GM12878 (cell line): ENCODE measurements at regions not wholly inside any gene's neighbourhood (a gene's known extent, or its start where the extent isn't known, plus 50 kb on each side); places are given as distances from the start of the nearest gene placed in this dataset.

Experiments used
- ATAC-seq: fragments of 200-7000 bp; cut with Tn5 transposase; 3 replicates; pipeline ENCODE4 v1.9.1; 2020; ENCODE audit warnings: mild to moderate bottlenecking, moderate library complexity
- BruUV-seq: library from RNA; stranded (reverse); fragments of 400-500 nt; replicated peaks from 2 replicates; lab custom pipeline; 2021; lab: Mats Ljungman, UMichigan
- CTCF ChIA-PET: fragments of 300-600 bp; sonication (Branson Sonifier 250); formaldehyde crosslinking; extraction: SDS; loops from one replicate; lab custom pipeline; 2021; ENCODE audit warnings: inconsistent platforms; lab: Yijun Ruan, JAX
- POLR2A ChIA-PET: fragments of 350-600 bp; formaldehyde crosslinking; extraction: SDS; loops from one replicate; lab custom pipeline; 2021; ENCODE audit warnings: inconsistent platforms; lab: Charles Lee
- RAD21 ChIA-PET: fragments of 300-600 bp; sonication (Branson Sonifier 250); formaldehyde crosslinking; loops from one replicate; lab custom pipeline; 2023; ENCODE audit warnings: antibody characterized with exemption; ENCODE audit not compliant: unreplicated experiment; lab: Charles Lee
- SMC1A ChIA-PET: fragments of 300-600 bp; sonication (Branson Sonifier 250); formaldehyde crosslinking; loops from one replicate; lab custom pipeline; 2023; ENCODE audit not compliant: unreplicated experiment, uncharacterized antibody; lab: Charles Lee
- DNase-seq: peaks from one replicate; pipeline ENCODE4 v3.0.0-alpha.2; 2011; ENCODE audit warnings: low read depth, low spot score
- FAIRE-seq: peaks from 3 replicates; lab custom pipeline; 2011; peaks lifted over from hg19 to GRCh38; lab: Jason Lieb, UNC
- H2AFZ ChIP-seq: 2 replicates; pipeline ENCODE4 v1.6.0; 2011; ENCODE audit warnings: low read depth, low read length, control low read depth; ENCODE audit not compliant: control insufficient read depth
- H3K27ac ChIP-seq: 2 replicates; pipeline ENCODE4 v1.5.1; 2011; ENCODE audit warnings: control low read depth; ENCODE audit not compliant: control insufficient read depth, insufficient read depth
- H3K27me3 ChIP-seq, 2 experiments: replicated peaks in 1 of 2; 2 replicates each; pipeline versions ENCODE4 v1.6.0 to v1.6.1; 2011; ENCODE audit warnings: low read length in 1 of 2; ENCODE audit not compliant: control insufficient read depth in 2 of 2, insufficient read depth in 2 of 2
- H3K36me3 ChIP-seq, 2 experiments: 2 replicates each; pipeline ENCODE4 v1.5.1; 2011; ENCODE audit warnings: low read length in 1 of 2; ENCODE audit not compliant: control insufficient read depth in 2 of 2, insufficient read depth in 2 of 2
- H3K4me1 ChIP-seq: 2 replicates; pipeline ENCODE4 v1.6.1; 2011; ENCODE audit warnings: mild to moderate bottlenecking, low read length, moderate library complexity, mixed read lengths; ENCODE audit not compliant: control insufficient read depth, insufficient read depth
- H3K4me2 ChIP-seq: 2 replicates; pipeline ENCODE4 v1.6.0; 2011; ENCODE audit warnings: control low read depth; ENCODE audit not compliant: control insufficient read depth, insufficient read depth
- H3K4me3 ChIP-seq: fragments of 200-600 bp; sonication (generic); 2 replicates; pipeline ENCODE4 v1.5.1; 2016
- H3K79me2 ChIP-seq: 2 replicates; pipeline ENCODE4 v1.6.0; 2011; ENCODE audit warnings: low read length; ENCODE audit not compliant: control insufficient read depth, insufficient read depth
- H3K9ac ChIP-seq: 2 replicates; pipeline ENCODE4 v1.8.0; 2011; ENCODE audit warnings: low read length, control low read depth, mixed read lengths; ENCODE audit not compliant: control insufficient read depth, insufficient read depth
- H3K9me3 ChIP-seq: replicated peaks from 3 replicates; pipeline ENCODE4 v1.5.1; 2011; ENCODE audit warnings: mild to moderate bottlenecking, low read length; ENCODE audit not compliant: control insufficient read depth, insufficient read depth
- H4K20me1 ChIP-seq: 2 replicates; pipeline ENCODE4 v1.6.0; 2011; ENCODE audit not compliant: control insufficient read depth, insufficient read depth
- CREB1 ChIP-seq: IDR thresholded peaks from 2 replicates; pipeline ENCODE4 v1.6.1; 2012; ENCODE audit warnings: low read depth, mild to moderate bottlenecking, inconsistent platforms
- MTA3 ChIP-seq: IDR thresholded peaks from 2 replicates; pipeline ENCODE4 v1.6.1; 2012; ENCODE audit warnings: low read length, inconsistent platforms, borderline replicate concordance
- NRF1 ChIP-seq: conservative IDR thresholded peaks from 2 replicates; pipeline ENCODE4 v1.6.1; 2011; ENCODE audit warnings: mild to moderate bottlenecking, low read depth, low read length, improper control_type of control experiment
- PAX8 ChIP-seq: fragments of 450-650 bp; IDR thresholded peaks from 2 replicates; pipeline ENCODE4 v1.6.1; 2017; ENCODE audit warnings: mild to moderate bottlenecking, moderate library complexity
- PML ChIP-seq: IDR thresholded peaks from 2 replicates; pipeline ENCODE4 v1.6.1; 2012; ENCODE audit warnings: low read length, inconsistent platforms
- POLR2AphosphoS2 ChIP-seq: IDR thresholded peaks from 2 replicates; pipeline ENCODE4 v1.6.1; 2011; ENCODE audit warnings: low read depth, mild to moderate bottlenecking, low read length, improper control_type of control experiment, moderate library complexity
- RCOR1 ChIP-seq: conservative IDR thresholded peaks from 2 replicates; pipeline ENCODE4 v1.6.1; 2012; ENCODE audit warnings: low read depth, low read length, improper control_type of control experiment
- SIX5 ChIP-seq: IDR thresholded peaks from 2 replicates; pipeline ENCODE4 v1.6.1; 2011; ENCODE audit warnings: mild to moderate bottlenecking, low read depth, low read length, moderate library complexity; ENCODE audit not compliant: severe bottlenecking
- SMARCA5 ChIP-seq: fragments of 450-650 bp; IDR thresholded peaks from 2 replicates; pipeline ENCODE4 v1.6.1; 2017; ENCODE audit warnings: mild to moderate bottlenecking
- SMC3 ChIP-seq: IDR thresholded peaks from 2 replicates; pipeline ENCODE4 v1.6.1; 2011; ENCODE audit warnings: low read length, improper control_type of control experiment, borderline replicate concordance
- TCF12 ChIP-seq: IDR thresholded peaks from 2 replicates; pipeline ENCODE4 v1.6.1; 2011; ENCODE audit warnings: low read depth, mild to moderate bottlenecking, low read length
- TCF3 ChIP-seq: IDR thresholded peaks from 2 replicates; pipeline ENCODE4 v1.6.1; 2012; ENCODE audit warnings: low read depth, mild to moderate bottlenecking, low read length, borderline replicate concordance; ENCODE audit not compliant: insufficient read depth
- TCF7 ChIP-seq: IDR thresholded peaks from 2 replicates; pipeline ENCODE4 v1.6.1; 2014; ENCODE audit warnings: antibody characterized with exemption, borderline replicate concordance
- WGBS: methylation state at CpG from one replicate; pipeline ENCODE4 v1.1.6; 2016; ENCODE audit warnings: low lambda C conversion rate; ENCODE audit not compliant: insufficient replicate concordance, insufficient coverage; ENCODE audit errors: missing lambda C conversion rate; 5-methylcytosine and 5-hydroxymethylcytosine counted together
- in situ Hi-C: fragments of 300-500 bp; cut with MboI; formaldehyde crosslinking; loops from 9 replicates; pipeline ENCODE4 v1.14.3; 2018; ENCODE audit warnings: mixed read lengths
- intact Hi-C: fragments of 100-400 bp; cut with micrococcal nuclease; formaldehyde crosslinking; loops from one replicate; pipeline ENCODE4 v1.14.2; 2022; ENCODE audit not compliant: unreplicated experiment
- TF ChIP-seq, protein P1 (sequence below): fragments of 450-650 bp; IDR thresholded peaks from 2 replicates; pipeline ENCODE4 v1.6.1; 2017; ENCODE audit warnings: antibody characterized with exemption, mild to moderate bottlenecking, moderate library complexity
- TF ChIP-seq, protein P2 (sequence below): IDR thresholded peaks from 2 replicates; pipeline ENCODE4 v1.6.1; 2011; ENCODE audit warnings: low read depth, low read length, improper control_type of control experiment, borderline replicate concordance
- TF ChIP-seq, protein P3 (sequence below): fragments of 450-650 bp; IDR thresholded peaks from 2 replicates; pipeline ENCODE4 v1.6.1; 2014; ENCODE audit warnings: mild to moderate bottlenecking

DNA sequence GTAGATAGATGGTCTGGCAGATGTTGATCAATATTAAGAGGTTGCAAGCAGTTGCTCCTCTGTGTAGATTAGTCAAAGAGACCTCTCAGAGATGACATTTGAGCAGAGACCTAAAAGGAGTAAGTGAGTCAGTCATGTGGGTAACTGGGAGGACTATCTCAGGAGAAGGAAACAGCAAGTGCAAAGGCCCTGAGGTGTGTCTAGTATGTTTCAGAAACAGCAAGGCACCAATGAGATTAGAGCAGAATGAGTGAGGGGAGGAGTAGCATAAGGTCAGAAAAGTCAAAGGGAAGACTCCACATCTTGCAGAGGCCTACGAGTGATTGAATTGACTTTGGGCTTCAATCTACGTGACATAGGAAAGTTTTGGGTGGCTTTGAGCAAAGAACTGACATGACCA, 89.8 kb upstream of the COL1A2 start (continued):
- TF ChIP-seq, protein P1, sequence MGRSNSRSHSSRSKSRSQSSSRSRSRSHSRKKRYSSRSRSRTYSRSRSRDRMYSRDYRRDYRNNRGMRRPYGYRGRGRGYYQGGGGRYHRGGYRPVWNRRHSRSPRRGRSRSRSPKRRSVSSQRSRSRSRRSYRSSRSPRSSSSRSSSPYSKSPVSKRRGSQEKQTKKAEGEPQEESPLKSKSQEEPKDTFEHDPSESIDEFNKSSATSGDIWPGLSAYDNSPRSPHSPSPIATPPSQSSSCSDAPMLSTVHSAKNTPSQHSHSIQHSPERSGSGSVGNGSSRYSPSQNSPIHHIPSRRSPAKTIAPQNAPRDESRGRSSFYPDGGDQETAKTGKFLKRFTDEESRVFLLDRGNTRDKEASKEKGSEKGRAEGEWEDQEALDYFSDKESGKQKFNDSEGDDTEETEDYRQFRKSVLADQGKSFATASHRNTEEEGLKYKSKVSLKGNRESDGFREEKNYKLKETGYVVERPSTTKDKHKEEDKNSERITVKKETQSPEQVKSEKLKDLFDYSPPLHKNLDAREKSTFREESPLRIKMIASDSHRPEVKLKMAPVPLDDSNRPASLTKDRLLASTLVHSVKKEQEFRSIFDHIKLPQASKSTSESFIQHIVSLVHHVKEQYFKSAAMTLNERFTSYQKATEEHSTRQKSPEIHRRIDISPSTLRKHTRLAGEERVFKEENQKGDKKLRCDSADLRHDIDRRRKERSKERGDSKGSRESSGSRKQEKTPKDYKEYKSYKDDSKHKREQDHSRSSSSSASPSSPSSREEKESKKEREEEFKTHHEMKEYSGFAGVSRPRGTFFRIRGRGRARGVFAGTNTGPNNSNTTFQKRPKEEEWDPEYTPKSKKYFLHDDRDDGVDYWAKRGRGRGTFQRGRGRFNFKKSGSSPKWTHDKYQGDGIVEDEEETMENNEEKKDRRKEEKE = no peak
- no peak for TF ChIP-seq MTA3

DNA sequence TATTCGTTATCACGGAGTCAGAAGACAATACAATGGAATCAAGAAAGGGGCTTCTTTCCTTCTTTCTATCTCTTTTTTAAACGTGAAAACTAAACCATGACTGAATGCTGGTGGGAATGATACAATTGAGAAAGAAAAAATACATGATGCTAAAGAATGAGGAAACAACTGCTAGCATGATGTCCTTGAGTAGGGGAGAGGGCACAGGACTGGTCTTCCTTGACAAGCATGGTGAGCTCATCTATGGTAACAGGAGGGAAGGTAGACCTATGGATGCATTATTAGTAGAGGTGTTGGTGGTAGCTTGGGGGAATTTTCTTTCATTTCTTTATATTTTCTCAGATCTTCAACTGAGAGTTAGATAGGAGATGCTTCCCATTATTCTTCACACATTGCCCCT, 88.9 kb upstream of the COL1A2 start:
- Histone ChIP-seq H2AFZ (no peak overlapping the region), H3K4me3 (no peak overlapping the region), H3K36me3 (no peaks in the 10 kb centered on the region), H3K4me2 (no peak overlapping the region), H3K27ac (no peak overlapping the region), H3K4me1 (no peaks in the 10 kb centered on the region), H3K79me2 (no peaks in the 10 kb centered on the region), H3K9ac (no peak overlapping the region), H3K9me3 (no peaks in the 10 kb centered on the region), H3K27me3 (no peaks in the 10 kb centered on the region), H4K20me1 (no peaks in the 10 kb centered on the region)
- ChIA-PET SMC1A (no interaction called here), RAD21 (no interaction called here), CTCF (interaction anchor here (1.0 kb wide), 1 partner anchor 16 kb away, joined by 3 read pairs; no protein-coding TSS in a partner anchor), POLR2A (no interaction called here)
- FAIRE-seq = no peak
- DNase-seq = no peak
- TF ChIP-seq SIX5 (no peak), NRF1 (no peak), PAX8 (no peak), TCF3 (no peak), CREB1 (no peak), RCOR1 (no peak), TCF7 (no peak), SMC3 (no peak), PML (no peak), TCF12 (no peak), SMARCA5 (no peak), POLR2AphosphoS2 (no peak)
- TF ChIP-seq, protein P2, sequence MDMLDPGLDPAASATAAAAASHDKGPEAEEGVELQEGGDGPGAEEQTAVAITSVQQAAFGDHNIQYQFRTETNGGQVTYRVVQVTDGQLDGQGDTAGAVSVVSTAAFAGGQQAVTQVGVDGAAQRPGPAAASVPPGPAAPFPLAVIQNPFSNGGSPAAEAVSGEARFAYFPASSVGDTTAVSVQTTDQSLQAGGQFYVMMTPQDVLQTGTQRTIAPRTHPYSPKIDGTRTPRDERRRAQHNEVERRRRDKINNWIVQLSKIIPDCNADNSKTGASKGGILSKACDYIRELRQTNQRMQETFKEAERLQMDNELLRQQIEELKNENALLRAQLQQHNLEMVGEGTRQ = no peak
- TF ChIP-seq, protein P3, sequence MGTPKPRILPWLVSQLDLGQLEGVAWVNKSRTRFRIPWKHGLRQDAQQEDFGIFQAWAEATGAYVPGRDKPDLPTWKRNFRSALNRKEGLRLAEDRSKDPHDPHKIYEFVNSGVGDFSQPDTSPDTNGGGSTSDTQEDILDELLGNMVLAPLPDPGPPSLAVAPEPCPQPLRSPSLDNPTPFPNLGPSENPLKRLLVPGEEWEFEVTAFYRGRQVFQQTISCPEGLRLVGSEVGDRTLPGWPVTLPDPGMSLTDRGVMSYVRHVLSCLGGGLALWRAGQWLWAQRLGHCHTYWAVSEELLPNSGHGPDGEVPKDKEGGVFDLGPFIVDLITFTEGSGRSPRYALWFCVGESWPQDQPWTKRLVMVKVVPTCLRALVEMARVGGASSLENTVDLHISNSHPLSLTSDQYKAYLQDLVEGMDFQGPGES = no peak
- TF ChIP-seq, protein P1 = no peak
- ATAC-seq = no peak
- 47% methylated on average over 3 of the region's 3 CpGs for WGBS
- BruUV-seq = no TSS peak
- intact Hi-C loops = no loop called here
- in situ Hi-C loops = no loop called here
